Endothelial cell of umbilical vein (primary cell): ENCODE measurements at regions not wholly inside any gene's neighbourhood (a gene's known extent, or its start where the extent isn't known, plus 50 kb on each side); places are given as distances from the start of the nearest gene placed in this dataset.

Experiments used
- BruUV-seq: library from RNA; stranded (reverse); fragments of 400-500 nt; replicated peaks from 2 replicates; lab custom pipeline; 2021; lab: Mats Ljungman, UMichigan
- CTCF ChIA-PET: fragments of 300-600, 350-600 bp; sonication (Branson Sonifier 250); formaldehyde crosslinking; loops from one replicate; lab custom pipeline; 2021; ENCODE audit warnings: antibody characterized with exemption, inconsistent platforms; lab: Charles Lee
- POLR2A ChIA-PET: fragments of 300-600, 350-600 bp; sonication (Branson Sonifier 250); formaldehyde crosslinking; loops from one replicate; lab custom pipeline; 2021; ENCODE audit warnings: antibody characterized with exemption, inconsistent platforms; lab: Charles Lee
- DNase-seq: peaks from one replicate; pipeline ENCODE4 v3.0.0-alpha.2; 2011; ENCODE audit warnings: low read depth, low spot score
- FAIRE-seq: peaks from 2 replicates; lab custom pipeline; 2011; peaks lifted over from hg19 to GRCh38; lab: Jason Lieb, UNC
- H2AFZ ChIP-seq: 2 replicates; pipeline ENCODE4 v1.6.0; 2012; ENCODE audit warnings: low read depth, low read length, control low read depth, inconsistent platforms
- H3K27ac ChIP-seq: 2 replicates; pipeline ENCODE4 v1.5.1; 2011; ENCODE audit warnings: low read depth, mild to moderate bottlenecking, control low read depth, low read length, moderate library complexity; ENCODE audit not compliant: insufficient read depth
- H3K27me3 ChIP-seq, 2 experiments: 2 replicates each; pipeline versions ENCODE4 v1.6.0 to v1.6.1; 2011; ENCODE audit warnings: low read length in 2 of 2, mixed read lengths in 1 of 2; ENCODE audit not compliant: control insufficient read depth in 2 of 2, insufficient read depth in 2 of 2
- H3K36me3 ChIP-seq, 2 experiments: 2 replicates in 1 of 2; 3 replicates in 1 of 2; pipeline ENCODE4 v1.5.1; 2011; ENCODE audit warnings: low read length in 2 of 2, mild to moderate bottlenecking in 1 of 2, moderate library complexity in 1 of 2; ENCODE audit not compliant: control insufficient read depth in 2 of 2, insufficient read depth in 2 of 2; ENCODE audit errors: extremely low read depth in 1 of 2
- H3K4me1 ChIP-seq: 3 replicates; pipeline ENCODE4 v1.5.1; 2011; ENCODE audit warnings: mild to moderate bottlenecking, low read length; ENCODE audit not compliant: control insufficient read depth, insufficient read depth; ENCODE audit errors: extremely low read depth
- H3K4me2 ChIP-seq: 2 replicates; pipeline ENCODE4 v1.6.1; 2011; ENCODE audit warnings: low read length, control low read depth, mixed read lengths; ENCODE audit not compliant: insufficient read depth
- H3K4me3 ChIP-seq, 3 experiments: fragments of 200-600 bp in 1 of 3; sonication (generic), shearing (Covaris generic) in 1 of 3; replicated peaks in 1 of 3; 2 replicates each; pipeline ENCODE4 v1.5.1; 2011 to 2016; ENCODE audit warnings: control low read depth in 3 of 3, low read length in 3 of 3, mild to moderate bottlenecking in 2 of 3, inconsistent platforms in 1 of 3, low read depth in 1 of 3, moderate library complexity in 1 of 3; ENCODE audit not compliant: insufficient read depth in 1 of 3
- H3K79me2 ChIP-seq: 2 replicates; pipeline ENCODE4 v1.6.0; 2012; ENCODE audit warnings: low read length, inconsistent platforms; ENCODE audit not compliant: control insufficient read depth, insufficient read depth
- H3K9ac ChIP-seq: replicated peaks from 2 replicates; pipeline ENCODE3; 2011; ENCODE audit warnings: low read length, control low read depth; ENCODE audit not compliant: insufficient read depth; ENCODE audit errors: extremely low read depth
- H3K9me1 ChIP-seq: replicated peaks from 3 replicates; pipeline ENCODE4 v1.6.0; 2011; ENCODE audit warnings: mild to moderate bottlenecking, low read length; ENCODE audit not compliant: control insufficient read depth, insufficient read depth; ENCODE audit errors: extremely low read depth
- H3K9me3 ChIP-seq: replicated peaks from 2 replicates; pipeline ENCODE4 v1.5.1; 2012; ENCODE audit warnings: low read length, inconsistent platforms; ENCODE audit not compliant: control insufficient read depth, insufficient read depth
- H4K20me1 ChIP-seq: replicated peaks from 2 replicates; pipeline ENCODE3; 2011; ENCODE audit warnings: mild to moderate bottlenecking, low read length; ENCODE audit not compliant: control insufficient read depth, insufficient read depth; ENCODE audit errors: extremely low read depth
- EZH2 ChIP-seq: IDR thresholded peaks from 2 replicates; pipeline ENCODE4 v1.6.1; 2012; ENCODE audit warnings: borderline replicate concordance, low read depth, mild to moderate bottlenecking, moderate library complexity, low read length, inconsistent platforms; ENCODE audit not compliant: severe bottlenecking
- FOS ChIP-seq: IDR thresholded peaks from 2 replicates; pipeline ENCODE4 v1.6.1; 2011; ENCODE audit warnings: mild to moderate bottlenecking, low read length, moderate library complexity, borderline replicate concordance; ENCODE audit not compliant: insufficient read depth
- GATA2 ChIP-seq: IDR thresholded peaks from 2 replicates; pipeline ENCODE4 v1.7.0; 2011; ENCODE audit warnings: low read depth, mild to moderate bottlenecking, moderate library complexity, mixed read lengths, low read length; ENCODE audit not compliant: insufficient read length, insufficient read depth
- JUN ChIP-seq: IDR thresholded peaks from 2 replicates; pipeline ENCODE4 v1.6.1; 2011; ENCODE audit warnings: borderline replicate concordance, low read depth; ENCODE audit not compliant: insufficient read length, insufficient read depth
- MYC ChIP-seq: IDR thresholded peaks from one replicate; pipeline ENCODE4 v1.6.1; 2011; ENCODE audit warnings: mild to moderate bottlenecking, low read depth, low read length
- POLR2A ChIP-seq: IDR thresholded peaks from 2 replicates; pipeline ENCODE4 v1.6.1; 2012; ENCODE audit warnings: low read depth, mild to moderate bottlenecking, control low read depth, low read length
- POLR2AphosphoS5 ChIP-seq: IDR thresholded peaks from 2 replicates; pipeline ENCODE4 v1.6.1; 2012; ENCODE audit warnings: low read depth, mild to moderate bottlenecking, control low read depth, low read length, moderate library complexity; ENCODE audit not compliant: insufficient read depth
- dilution Hi-C: fragments of 300-500 bp; cut with MboI; formaldehyde crosslinking; loops from one replicate; pipeline ENCODE4 v1.15.0; 2019; ENCODE audit warnings: low sequenced_read_pairs; ENCODE audit not compliant: extremely low pct_ligation_motif_present
- intact Hi-C: fragments of 100-400 bp; cut with micrococcal nuclease; formaldehyde crosslinking; loops from one replicate; pipeline ENCODE4 v1.10.0; 2022
- TF ChIP-seq, protein P1 (sequence below): IDR thresholded peaks from 2 replicates; pipeline ENCODE4 v1.6.1; 2011; ENCODE audit not compliant: insufficient read depth, insufficient read length
- TF ChIP-seq, protein P2 (sequence below), 2 donors: IDR thresholded peaks; 1 replicate in 1 of 2; 2 replicates in 1 of 2; pipeline ENCODE4 v1.5.1; 2011; ENCODE audit warnings: low read length in 2 of 2, mild to moderate bottlenecking in 2 of 2, moderate library complexity in 2 of 2, control low read depth in 1 of 2, inconsistent platforms in 1 of 2, low read depth in 1 of 2; ENCODE audit not compliant: insufficient read depth in 1 of 2; ENCODE audit errors: extremely low read depth in 1 of 2

DNA sequence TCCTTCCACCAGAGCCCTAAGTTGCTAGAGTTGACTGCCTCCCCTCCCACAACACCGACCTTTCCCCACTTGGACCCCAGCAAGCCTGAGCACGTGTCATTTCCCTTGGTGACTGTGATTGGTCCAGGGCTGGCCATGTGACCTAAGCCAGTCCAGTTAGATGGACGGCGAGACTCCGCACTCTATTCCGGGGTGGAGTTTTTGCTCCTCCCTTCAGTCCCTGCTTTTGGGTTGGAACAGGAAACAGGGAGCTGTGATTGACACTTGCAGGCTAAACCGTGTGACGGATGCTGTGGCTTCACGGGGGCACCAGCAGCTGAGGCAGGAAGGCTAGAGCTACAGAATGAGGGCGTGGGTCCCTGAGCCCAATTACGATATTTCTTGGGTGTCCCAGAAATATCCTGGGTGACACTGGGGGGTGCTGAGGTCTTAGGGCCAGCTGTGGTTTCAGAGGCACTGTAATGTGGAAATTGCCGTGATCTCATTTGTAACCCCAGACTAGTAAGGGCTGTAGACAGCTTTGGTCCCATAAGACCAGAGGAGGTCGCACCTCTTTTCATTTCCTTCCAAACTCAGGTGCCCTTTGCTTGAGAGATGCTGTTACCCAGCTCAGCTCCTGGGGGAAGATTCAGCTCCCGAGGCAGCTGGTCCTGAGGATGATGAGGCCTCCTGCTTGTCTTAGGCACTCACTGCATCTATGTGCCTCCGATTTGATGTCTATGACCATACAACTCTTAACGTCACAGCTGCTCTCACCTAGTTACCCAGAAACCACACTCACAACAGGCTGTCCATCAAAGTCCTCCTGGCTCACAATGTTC, 102.7 kb upstream of the NPTX2 start:
- H3K27me3 ChIP-seq = no peaks in the 10 kb centered on the region
- ChIA-PET POLR2A (no interaction called here), CTCF (no interaction called here)
- no peak for FAIRE-seq
- TF ChIP-seq GATA2 = no peak
- TF ChIP-seq MYC = no peak
- no peak for TF ChIP-seq POLR2A
- TF ChIP-seq, protein P1, sequence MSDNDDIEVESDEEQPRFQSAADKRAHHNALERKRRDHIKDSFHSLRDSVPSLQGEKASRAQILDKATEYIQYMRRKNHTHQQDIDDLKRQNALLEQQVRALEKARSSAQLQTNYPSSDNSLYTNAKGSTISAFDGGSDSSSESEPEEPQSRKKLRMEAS = no peak
- TF ChIP-seq, protein P2, sequence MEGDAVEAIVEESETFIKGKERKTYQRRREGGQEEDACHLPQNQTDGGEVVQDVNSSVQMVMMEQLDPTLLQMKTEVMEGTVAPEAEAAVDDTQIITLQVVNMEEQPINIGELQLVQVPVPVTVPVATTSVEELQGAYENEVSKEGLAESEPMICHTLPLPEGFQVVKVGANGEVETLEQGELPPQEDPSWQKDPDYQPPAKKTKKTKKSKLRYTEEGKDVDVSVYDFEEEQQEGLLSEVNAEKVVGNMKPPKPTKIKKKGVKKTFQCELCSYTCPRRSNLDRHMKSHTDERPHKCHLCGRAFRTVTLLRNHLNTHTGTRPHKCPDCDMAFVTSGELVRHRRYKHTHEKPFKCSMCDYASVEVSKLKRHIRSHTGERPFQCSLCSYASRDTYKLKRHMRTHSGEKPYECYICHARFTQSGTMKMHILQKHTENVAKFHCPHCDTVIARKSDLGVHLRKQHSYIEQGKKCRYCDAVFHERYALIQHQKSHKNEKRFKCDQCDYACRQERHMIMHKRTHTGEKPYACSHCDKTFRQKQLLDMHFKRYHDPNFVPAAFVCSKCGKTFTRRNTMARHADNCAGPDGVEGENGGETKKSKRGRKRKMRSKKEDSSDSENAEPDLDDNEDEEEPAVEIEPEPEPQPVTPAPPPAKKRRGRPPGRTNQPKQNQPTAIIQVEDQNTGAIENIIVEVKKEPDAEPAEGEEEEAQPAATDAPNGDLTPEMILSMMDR (IDR thresholded peaks at IDR 0.05; ENCODE audit: extremely low read depth in 1 of 2, insufficient read depth in 1 of 2, low read depth in 1 of 2, low read length in 2 of 2) = no peak
- TF ChIP-seq FOS = no peak
- TF ChIP-seq JUN = no peak
- TF ChIP-seq EZH2 = no peak
- TF ChIP-seq POLR2AphosphoS5 = no peak
- no peak overlapping the region for H2AFZ ChIP-seq
- H3K27ac ChIP-seq = no peak overlapping the region
- H3K4me2 ChIP-seq = no peak overlapping the region
- H4K20me1 ChIP-seq = no peaks in the 10 kb centered on the region
- no peaks in the 10 kb centered on the region for H3K36me3 ChIP-seq
- H3K9ac ChIP-seq = no peak overlapping the region
- H3K4me3 ChIP-seq = no peak overlapping the region
- intact Hi-C loops (no loop called here), dilution Hi-C loops (no loop called here)
- H3K9me3 ChIP-seq = no peaks in the 10 kb centered on the region
- H3K4me1 ChIP-seq = no peaks in the 10 kb centered on the region
- no peaks in the 10 kb centered on the region for H3K79me2 ChIP-seq
- H3K9me1 ChIP-seq = no peaks in the 10 kb centered on the region
- BruUV-seq = no TSS peak
- no peak for DNase-seq
